NOMO-1 (cell line): ENCODE measurements at regions not wholly inside any gene's neighbourhood (a gene's known extent, or its start where the extent isn't known, plus 50 kb on each side); places are given as distances from the start of the nearest gene placed in this dataset.
"Not testable (repeated sequence)": the region's sequence is repeated elsewhere in the genome, so short reads cannot be mapped to it uniquely, and the experiment has no call there.

Experiments
- DNase-seq, 2 experiments: peaks; one replicate each; lab custom pipeline; 2025; ENCODE audit not compliant: unreplicated experiment in 2 of 2; lab: John Stamatoyannopoulos, UW

- DNase-seq = no peak
Observed at GRCh38 chr16:79988721-79989220, 388.2 kb upstream of the MAF start.

DNA sequence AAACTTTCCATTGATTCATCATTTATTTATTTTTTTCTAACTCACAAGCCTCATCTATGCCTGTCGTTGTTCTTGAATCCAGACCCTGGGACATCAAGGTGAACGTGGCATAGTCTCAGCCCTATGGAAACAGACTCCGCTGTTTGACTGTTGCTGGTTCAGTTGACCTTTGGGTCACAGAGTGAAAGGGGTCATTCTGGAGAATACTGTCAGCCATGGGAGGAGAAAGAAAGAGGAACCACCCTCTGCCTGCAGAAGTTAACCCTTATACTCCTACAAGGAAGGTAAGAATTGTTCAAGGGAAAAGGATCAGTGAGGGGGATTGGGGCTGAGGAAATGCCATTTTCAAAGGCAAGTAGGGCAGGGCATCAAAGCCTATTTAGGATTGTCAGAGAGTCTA, 387.6 kb upstream of the MAF start:
- DNase-seq = no peak

DNA sequence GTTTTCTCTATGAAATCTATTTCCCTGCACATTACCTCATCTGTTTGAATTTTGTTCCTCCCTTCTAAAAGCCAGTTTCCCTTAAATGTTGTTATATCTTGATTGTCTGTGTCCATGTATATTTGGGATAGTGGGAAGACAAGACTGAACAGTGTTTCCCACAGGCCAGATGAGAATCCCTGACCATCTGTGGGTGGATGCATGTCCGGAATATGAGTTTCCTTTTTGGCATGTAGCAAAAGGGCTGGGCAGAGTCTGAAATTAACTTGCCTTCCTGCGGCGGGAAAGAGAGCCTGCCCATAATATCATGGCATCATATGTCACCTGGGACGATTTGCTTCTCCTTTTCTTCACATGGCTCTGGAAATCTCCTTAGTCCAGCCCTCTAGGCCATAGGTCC, 385.8 kb upstream of the MAF start:
- DNase-seq = no peak

DNA sequence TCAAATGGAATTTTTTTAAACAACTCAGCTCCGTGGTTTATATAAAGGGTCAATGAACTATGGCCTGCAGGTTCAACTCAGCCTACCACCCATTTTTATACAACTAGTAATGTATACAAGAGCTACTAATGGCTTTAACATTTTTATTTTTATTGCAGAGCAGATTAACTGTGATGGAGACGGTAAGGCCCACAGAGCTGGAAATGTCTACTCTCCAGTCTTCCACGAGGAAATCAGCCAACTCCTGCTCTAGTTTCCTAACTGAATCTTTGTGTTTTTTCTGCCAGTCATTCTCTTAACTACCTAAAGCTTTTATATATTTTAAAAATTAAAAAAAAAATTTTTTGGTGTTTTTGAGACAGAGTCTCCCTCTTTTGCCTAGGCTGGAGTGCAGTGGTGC, 385.1 kb upstream of the MAF start:
- DNase-seq = no peak

DNA sequence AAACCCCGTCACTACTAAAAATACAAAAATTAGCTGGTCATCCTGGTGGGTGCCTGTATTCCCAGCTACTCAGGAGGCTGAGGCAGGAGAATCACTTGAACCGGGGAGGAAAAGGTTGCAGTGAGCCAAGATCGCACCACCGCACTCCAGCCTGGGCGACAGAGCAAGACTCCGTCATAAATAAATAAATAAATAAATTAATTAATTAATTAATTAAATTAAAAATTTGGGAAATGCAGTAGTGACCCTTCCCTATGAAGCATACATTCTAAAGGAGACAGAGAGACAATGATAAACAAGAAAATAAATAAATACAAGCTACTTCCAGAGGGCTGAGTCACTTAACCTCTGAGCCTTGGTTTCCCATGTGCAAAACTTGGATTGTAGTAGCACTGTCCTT, 383.6 kb upstream of the MAF start:
- not testable (repeated sequence) for DNase-seq

- DNase-seq = no peak
Observed at GRCh38 chr16:79982862-79983261, 382.3 kb upstream of the MAF start.

- DNase-seq = no peak
Observed at GRCh38 chr16:79982361-79982760, 381.8 kb upstream of the MAF start.

DNA sequence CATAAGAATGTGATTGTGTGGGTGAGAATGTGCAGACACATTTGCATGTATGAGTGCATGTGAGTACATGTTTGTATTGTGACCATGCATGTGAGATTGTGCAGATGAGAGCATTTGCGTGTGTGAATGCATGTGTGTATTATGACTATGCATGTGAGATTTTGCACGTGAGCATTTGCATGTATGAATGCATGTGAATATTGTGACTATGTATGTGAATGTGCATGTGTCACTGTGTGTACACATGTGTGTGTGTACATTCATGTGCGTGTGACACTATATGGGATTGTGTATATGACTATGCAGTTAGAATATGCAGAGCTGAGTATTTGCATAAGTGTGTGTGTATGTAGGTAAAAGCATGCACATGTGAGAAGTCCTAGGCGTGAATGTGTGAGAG, 381.3 kb upstream of the MAF start:
- no peak for DNase-seq

DNA sequence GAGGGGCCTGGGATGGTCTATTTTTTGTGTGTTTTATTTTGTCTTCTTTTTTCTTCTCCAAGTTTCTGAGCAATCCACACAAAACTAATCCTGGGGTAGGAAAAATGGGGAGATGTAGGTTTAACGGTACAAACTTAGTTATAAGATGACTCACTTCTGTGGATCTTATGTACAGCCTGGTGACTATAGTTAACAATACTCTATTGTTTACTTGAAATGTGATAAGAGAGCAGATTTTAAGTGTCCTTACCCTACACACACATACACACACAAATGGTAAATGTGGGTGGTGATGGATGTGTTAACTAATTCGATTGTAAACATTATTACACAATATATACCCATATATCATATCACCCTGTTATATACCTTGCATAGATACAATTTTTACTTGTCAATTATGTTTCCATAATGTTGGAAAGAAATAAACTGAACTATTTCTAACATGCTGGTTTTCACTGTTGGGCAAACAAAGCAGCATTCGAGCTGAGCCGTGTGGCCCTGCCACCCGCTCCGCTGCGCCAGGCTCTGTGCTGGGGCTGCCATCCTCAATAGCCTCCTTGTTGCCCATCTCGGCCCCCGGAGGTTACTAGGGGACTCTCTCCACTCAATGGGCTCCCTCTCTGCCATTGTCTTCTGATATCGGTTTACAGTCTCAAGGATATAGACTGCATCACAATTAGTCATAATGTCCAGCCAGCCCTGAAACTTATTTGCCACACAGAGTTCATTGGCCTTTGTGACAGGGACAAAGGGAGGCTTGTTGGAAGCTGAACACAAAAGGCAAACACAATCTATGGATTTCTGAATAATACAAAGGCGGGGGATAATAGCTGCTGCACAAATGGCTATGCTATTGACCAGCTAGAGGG, 380.3 kb upstream of the MAF start:
- DNase-seq = no peak

DNA sequence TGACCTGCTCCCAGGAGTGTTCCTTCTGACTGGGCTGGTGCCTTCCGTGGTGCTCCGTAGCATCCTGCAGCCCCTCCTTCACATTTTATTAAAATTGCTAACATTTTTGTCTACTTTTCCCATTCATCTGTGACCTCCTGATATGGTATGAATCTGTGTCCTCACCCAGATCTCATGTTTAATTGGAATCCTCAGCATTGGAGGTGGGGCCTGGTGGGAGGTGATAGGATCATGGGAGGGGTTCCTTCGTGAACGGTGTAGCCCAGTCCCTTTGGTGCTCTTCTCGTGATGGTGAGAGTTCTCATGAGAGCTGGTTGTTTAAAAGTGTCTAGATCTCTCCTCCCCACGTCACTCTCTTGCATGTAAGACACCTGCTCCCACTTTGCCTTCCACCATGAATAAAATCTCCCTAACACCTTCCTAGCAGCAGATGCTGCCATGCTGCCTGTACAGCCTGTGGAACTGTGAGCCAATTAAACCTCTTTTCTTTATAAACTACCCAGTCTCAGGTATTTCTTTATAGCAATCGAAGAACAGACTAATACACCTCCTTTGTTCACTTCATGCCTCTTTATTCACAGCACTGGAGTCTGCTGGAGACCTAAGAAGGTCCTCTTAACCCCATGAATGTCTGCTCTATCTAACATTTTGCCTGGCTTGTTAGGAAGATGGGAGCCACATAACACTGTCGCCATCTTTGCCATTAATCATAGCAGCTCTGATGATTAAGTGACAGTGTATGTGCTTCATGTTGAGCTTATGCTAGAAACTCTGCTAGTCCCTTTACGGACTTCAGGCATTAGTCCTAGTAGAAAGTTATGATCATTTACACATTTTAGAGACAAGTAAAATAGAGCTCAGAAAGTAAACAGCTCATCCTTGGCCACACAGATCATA, 377.7 kb upstream of the MAF start:
- no peak for DNase-seq

DNA sequence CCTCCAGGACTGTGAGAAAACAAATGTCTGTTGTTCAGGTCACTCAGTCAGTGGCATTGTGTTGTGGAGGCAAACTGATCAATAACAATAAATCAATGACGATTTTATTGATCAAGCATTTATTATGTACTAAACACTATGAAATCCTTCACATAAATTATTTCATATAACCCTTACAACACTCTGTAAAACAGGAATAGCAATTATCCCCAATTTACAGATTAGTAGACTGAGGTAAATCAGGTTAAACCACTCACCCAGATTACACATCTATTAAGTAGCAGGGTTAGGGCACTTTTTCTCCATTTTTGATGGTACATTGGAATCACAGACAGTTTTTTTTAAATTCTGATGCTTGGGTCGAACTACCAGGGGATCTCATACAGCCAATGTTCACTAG, 372.8 kb upstream of the MAF start:
- no peak for DNase-seq

DNA sequence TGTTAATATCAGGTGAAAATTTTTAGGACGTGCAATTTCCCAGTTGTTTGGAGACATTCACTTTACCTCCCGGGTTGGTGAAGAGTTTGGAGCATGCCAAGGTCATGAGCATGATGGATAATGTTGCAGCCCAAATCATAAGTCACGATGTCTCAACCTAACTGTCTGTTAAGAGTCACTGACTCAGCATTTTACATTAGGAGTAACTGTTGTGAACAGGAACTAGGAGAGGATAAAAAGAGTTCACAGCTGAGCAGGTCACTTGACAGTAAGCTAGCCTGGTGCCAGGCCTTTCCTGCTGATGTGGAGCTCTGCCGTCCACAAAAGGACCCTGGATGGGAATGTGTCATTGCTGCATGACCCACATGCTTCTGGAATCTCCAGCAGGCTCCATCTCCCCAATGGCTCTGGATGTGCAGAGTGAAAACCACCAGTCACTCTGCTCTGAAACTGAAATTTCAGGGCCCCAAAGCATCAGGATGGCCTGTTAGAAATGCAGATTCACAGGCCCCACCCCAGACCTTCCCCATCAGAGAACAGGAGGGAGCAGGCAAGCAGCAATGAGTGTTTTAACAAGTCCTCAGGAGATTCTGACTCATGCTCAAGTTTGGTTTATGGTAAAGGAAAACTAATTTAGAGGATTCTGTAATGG, 371.6 kb upstream of the MAF start:
- peak in 1 of 2 experiments; percentile 1 for DNase-seq

DNA sequence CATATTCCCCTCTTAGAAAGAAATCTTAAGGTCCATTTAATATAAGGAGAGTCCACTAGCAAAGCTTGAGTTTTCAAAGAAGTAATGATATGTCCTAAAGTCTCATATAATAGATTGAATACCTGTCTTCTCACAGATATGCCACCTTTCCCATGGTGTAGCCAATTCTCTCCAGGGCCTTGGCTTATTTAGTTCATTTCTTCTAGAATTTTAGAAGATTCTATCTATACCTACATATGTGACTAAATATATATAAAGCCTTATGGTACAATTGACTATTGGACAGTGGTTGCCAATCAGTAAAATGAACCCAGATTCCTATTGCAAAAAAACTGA, 370.7 kb upstream of the MAF start:
- DNase-seq = no peak

GRCh38 chr16:79970551-79971236, 370.2 kb upstream of the MAF start:
- no peak for DNase-seq

DNA sequence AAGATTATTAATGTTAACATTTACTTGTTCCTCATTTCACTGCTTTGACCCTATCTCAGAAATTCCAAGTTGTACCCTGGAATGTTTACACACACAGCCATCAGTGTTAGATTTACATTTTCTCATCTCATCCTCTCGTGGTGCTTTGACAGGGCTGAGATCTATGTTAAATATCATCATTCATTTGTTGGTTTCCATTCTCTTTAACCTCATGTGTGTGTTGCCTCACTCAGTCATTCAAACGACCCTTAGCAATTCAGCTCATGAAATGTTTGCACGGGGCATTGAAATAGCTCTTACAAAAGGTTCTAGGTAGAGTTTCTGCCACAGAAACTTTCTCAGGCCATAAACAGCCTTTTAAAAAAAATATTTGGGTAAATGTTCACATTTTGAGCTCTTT, 369.6 kb upstream of the MAF start:
- no peak for DNase-seq

GRCh38 chr16:79969458-79969857, 368.9 kb upstream of the MAF start:
- no peak for DNase-seq

DNA sequence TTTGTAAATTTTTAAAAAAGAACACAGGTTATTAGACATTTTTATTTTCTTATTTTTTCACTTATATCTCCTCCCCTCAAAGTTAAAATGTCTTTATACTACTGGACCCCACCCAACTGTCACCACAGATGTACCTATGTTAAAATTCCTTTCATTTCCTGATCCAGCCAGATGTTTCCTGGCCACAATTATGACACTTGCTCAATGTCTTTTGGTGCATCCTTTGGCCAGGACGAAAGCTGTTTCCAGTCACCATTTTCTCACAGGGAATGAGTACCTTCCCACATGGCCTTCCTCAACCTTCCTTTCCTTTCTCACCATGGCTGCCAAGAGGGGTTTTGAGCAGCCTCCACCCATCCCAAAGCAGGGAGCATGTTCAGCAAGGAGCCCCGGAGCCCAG, 365.7 kb upstream of the MAF start:
- DNase-seq = no peak

DNA sequence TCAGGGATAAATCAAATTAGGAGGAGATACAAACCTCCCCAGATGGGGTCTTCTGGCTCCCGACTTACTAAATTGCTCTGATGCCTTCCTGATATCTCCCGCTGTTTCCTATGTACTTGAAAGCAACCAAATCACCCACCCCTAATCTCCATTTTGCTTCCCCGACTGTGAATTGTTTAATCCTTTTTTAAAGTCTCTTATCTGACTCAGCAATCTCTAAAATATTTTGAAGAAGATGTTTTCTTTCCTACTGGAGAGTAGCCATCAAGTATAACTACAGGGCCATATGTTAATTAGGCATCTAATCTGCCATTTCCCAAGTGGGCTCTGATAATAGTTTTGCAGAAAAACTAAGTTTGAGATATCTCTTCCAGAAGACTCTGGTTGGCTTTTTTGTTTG, 365.2 kb upstream of the MAF start:
- DNase-seq = no peak

DNA sequence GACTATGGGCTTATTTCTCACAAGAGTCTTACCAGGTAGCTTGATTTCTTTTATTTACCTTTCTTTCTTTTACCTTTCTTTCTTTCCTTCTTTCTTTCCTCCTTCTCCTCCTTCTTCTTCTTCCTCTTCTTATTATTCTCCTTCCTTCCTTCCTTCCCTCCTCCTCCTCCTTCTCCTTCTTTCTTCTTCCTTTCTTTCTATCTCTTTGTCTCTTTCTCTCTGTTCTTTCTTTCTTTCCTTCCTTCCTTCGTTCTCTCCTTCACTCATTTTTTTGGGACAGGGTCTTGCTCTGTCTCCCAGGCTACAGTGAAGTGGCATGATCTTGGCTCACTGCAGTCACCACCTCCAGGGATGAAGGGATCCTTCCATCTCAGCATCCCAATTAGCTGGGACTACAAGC, 363.6 kb upstream of the MAF start:
- DNase-seq = no peak

- no peak for DNase-seq
Observed at GRCh38 chr16:79962962-79963361, 362.4 kb upstream of the MAF start.

DNA sequence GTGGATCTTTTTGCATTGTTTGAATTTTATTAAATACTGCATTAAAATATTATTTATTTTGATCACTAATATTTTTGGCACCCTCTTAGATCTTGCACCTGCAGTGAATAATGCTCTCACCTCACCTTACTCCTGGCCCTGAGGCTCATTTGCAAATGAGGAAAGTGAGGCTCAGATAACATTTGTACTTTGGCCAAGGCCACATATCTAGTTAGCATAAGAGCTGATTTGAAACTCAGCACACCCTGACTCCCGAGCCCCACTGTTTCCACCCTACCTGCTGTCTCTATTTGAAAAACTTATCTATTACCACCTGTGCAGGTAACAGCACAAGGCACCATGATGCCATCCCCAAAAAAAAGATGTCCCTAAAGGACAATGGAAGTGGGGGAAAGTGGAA, 358.7 kb upstream of the MAF start:
- DNase-seq = no peak
